ENCODE measurements at regions not wholly inside any gene's neighbourhood (a gene's known extent, or its start where the extent isn't known, plus 50 kb on each side); places are given as distances from the start of the nearest gene placed in this dataset.

DNA sequence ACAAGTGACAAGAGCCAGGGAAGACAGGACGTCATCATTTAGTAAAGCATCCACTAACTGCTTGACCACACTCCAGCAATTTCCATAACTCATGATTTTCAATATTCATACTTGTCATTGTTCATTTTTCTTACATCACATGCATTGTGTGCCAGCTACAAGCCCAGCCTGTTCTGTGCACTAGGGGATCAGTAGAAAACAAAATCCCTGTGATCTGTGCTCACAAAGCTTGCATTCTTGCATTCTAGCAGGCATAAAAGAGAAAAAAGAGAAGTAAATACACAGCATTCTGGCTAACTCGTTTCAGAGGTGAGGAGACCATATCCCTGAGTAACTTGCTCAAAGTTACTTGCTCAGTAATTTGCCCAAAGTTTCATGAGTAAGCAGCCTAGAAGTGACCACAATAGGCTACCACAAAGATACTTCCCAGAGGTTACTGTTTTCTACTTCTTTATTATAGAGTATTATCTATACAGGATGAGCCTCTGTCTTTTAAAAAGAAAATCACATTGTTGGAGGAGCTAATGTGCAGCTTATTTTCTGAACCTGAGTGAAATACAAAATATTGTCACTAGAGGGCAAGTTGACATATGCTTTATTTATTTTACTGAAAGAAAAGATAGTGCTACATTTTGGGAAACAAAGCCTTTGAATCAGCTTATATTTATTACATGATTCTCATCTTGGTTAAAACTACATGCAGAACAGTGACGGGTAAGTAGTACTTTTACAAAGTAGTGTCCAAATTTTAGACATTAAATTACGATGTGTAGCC, 701.4 kb upstream of the LMCD1 start:
- no peak for TF ChIP-seq POLR2AphosphoS5 (IDR thresholded peaks at IDR 0.05; ENCODE audit: low read depth)
- TF ChIP-seq, protein P1, sequence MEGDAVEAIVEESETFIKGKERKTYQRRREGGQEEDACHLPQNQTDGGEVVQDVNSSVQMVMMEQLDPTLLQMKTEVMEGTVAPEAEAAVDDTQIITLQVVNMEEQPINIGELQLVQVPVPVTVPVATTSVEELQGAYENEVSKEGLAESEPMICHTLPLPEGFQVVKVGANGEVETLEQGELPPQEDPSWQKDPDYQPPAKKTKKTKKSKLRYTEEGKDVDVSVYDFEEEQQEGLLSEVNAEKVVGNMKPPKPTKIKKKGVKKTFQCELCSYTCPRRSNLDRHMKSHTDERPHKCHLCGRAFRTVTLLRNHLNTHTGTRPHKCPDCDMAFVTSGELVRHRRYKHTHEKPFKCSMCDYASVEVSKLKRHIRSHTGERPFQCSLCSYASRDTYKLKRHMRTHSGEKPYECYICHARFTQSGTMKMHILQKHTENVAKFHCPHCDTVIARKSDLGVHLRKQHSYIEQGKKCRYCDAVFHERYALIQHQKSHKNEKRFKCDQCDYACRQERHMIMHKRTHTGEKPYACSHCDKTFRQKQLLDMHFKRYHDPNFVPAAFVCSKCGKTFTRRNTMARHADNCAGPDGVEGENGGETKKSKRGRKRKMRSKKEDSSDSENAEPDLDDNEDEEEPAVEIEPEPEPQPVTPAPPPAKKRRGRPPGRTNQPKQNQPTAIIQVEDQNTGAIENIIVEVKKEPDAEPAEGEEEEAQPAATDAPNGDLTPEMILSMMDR (IDR thresholded peaks at IDR 0.05; ENCODE audit: insufficient read depth, low read length): no peak
- TF ChIP-seq, protein P2, sequence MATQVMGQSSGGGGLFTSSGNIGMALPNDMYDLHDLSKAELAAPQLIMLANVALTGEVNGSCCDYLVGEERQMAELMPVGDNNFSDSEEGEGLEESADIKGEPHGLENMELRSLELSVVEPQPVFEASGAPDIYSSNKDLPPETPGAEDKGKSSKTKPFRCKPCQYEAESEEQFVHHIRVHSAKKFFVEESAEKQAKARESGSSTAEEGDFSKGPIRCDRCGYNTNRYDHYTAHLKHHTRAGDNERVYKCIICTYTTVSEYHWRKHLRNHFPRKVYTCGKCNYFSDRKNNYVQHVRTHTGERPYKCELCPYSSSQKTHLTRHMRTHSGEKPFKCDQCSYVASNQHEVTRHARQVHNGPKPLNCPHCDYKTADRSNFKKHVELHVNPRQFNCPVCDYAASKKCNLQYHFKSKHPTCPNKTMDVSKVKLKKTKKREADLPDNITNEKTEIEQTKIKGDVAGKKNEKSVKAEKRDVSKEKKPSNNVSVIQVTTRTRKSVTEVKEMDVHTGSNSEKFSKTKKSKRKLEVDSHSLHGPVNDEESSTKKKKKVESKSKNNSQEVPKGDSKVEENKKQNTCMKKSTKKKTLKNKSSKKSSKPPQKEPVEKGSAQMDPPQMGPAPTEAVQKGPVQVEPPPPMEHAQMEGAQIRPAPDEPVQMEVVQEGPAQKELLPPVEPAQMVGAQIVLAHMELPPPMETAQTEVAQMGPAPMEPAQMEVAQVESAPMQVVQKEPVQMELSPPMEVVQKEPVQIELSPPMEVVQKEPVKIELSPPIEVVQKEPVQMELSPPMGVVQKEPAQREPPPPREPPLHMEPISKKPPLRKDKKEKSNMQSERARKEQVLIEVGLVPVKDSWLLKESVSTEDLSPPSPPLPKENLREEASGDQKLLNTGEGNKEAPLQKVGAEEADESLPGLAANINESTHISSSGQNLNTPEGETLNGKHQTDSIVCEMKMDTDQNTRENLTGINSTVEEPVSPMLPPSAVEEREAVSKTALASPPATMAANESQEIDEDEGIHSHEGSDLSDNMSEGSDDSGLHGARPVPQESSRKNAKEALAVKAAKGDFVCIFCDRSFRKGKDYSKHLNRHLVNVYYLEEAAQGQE (IDR thresholded peaks at IDR 0.05; ENCODE audit: insufficient replicate concordance, low read depth): no peak
- no peak for TF ChIP-seq GABPA (IDR thresholded peaks at IDR 0.05; ENCODE audit: low read depth)
- no peak for TF ChIP-seq SPI1 (IDR thresholded peaks at IDR 0.05; ENCODE audit: borderline replicate concordance, low read depth)

All from HL-60 (cell line).